GM21447 (cell line): ENCODE measurements at regions not wholly inside any gene's neighbourhood (a gene's known extent, or its start where the extent isn't known, plus 50 kb on each side); places are given as distances from the start of the nearest gene placed in this dataset.

Source experiments
- ATAC-seq: cut with Tn5 transposase; IDR thresholded peaks from one replicate; pipeline ENCODE4 v1.9.1; 2021; ENCODE audit not compliant: unreplicated experiment

GRCh38 chr7:68444042-68444441, 1154.2 kb upstream of the AUTS2 start:
- ATAC-seq: no peak

- ATAC-seq: no peak
Measured at GRCh38 chr7:68444956-68445355, 1153.3 kb upstream of the AUTS2 start.

GRCh38 chr7:68446183-68446582, 1152.1 kb upstream of the AUTS2 start:
- ATAC-seq: no peak

- ATAC-seq: no peak
Measured at GRCh38 chr7:68449099-68449498, 1149.2 kb upstream of the AUTS2 start.

GRCh38 chr7:68449816-68450215, 1148.5 kb upstream of the AUTS2 start:
- ATAC-seq: no peak

- no peak for ATAC-seq
Measured at GRCh38 chr7:68454931-68455330, 1143.3 kb upstream of the AUTS2 start.

- ATAC-seq: no peak
Measured at GRCh38 chr7:68456469-68456868, 1141.8 kb upstream of the AUTS2 start.

- no peak for ATAC-seq
Measured at GRCh38 chr7:68457481-68457880, 1140.8 kb upstream of the AUTS2 start.

GRCh38 chr7:68458010-68458908, 1140.0 kb upstream of the AUTS2 start:
- no peak for ATAC-seq

GRCh38 chr7:68461430-68461829, 1136.8 kb upstream of the AUTS2 start:
- ATAC-seq: no peak

- no peak for ATAC-seq
Measured at GRCh38 chr7:68470836-68471435, 1127.3 kb upstream of the AUTS2 start.

GRCh38 chr7:68472688-68473087, 1125.6 kb upstream of the AUTS2 start:
- ATAC-seq: no peak

- no peak for ATAC-seq
Measured at GRCh38 chr7:68474661-68475216, 1123.5 kb upstream of the AUTS2 start.

GRCh38 chr7:68476966-68477365, 1121.3 kb upstream of the AUTS2 start:
- no peak for ATAC-seq

GRCh38 chr7:68478326-68478725, 1119.9 kb upstream of the AUTS2 start:
- ATAC-seq: no peak

- ATAC-seq: no peak
Measured at GRCh38 chr7:68482800-68483199, 1115.5 kb upstream of the AUTS2 start.

- ATAC-seq: no peak
Measured at GRCh38 chr7:68484731-68485130, 1113.5 kb upstream of the AUTS2 start.

- ATAC-seq: no peak
Measured at GRCh38 chr7:68485253-68485917, 1112.9 kb upstream of the AUTS2 start.

- ATAC-seq: no peak
Measured at GRCh38 chr7:68488341-68489060, 1109.8 kb upstream of the AUTS2 start.

GRCh38 chr7:68491523-68492358, 1106.5 kb upstream of the AUTS2 start:
- no peak for ATAC-seq
